A549 (cell line): ENCODE measurements at regions not wholly inside any gene's neighbourhood (a gene's known extent, or its start where the extent isn't known, plus 50 kb on each side); places are given as distances from the start of the nearest gene placed in this dataset.

ENCODE experiments used
- ELK1 ChIP-seq: fragments of 150-350 bp; IDR thresholded peaks from 2 replicates; pipeline ENCODE4 v1.6.1; 2014; ENCODE audit warnings: low read depth, mild to moderate bottlenecking, low read length
- ZFP36 ChIP-seq: fragments of 450-650 bp; IDR thresholded peaks from 2 replicates; pipeline ENCODE4 v1.6.1; 2014; ENCODE audit warnings: borderline replicate concordance; ENCODE audit not compliant: partially characterized antibody
- TF ChIP-seq, protein P1 (sequence below): fragments of >200 bp; sonication (Bioruptor Twin); formaldehyde crosslinking; IDR thresholded peaks from 3 replicates; pipeline ENCODE4 v1.5.1; 2016

DNA sequence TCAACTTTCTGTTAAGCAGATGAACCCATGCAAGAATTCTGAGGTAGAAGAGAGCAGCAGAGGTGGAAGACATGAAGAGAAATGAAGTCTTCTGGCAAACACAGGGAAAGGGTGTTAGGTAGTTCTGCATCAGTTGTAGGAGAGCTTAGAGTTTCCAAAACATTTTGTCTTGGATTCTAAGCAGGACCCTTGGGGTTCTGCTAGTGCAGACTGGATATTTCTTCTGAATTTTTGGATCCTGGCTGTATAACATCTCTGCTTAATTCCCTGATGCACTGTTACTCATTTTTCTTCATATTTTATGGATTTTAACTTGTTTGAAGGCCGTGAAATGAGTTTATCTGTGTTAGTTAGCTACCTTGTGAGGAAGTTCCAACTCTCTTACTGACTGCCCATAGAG, 208.7 kb upstream of the SLC35G4 start:
- TF ChIP-seq, protein P1, sequence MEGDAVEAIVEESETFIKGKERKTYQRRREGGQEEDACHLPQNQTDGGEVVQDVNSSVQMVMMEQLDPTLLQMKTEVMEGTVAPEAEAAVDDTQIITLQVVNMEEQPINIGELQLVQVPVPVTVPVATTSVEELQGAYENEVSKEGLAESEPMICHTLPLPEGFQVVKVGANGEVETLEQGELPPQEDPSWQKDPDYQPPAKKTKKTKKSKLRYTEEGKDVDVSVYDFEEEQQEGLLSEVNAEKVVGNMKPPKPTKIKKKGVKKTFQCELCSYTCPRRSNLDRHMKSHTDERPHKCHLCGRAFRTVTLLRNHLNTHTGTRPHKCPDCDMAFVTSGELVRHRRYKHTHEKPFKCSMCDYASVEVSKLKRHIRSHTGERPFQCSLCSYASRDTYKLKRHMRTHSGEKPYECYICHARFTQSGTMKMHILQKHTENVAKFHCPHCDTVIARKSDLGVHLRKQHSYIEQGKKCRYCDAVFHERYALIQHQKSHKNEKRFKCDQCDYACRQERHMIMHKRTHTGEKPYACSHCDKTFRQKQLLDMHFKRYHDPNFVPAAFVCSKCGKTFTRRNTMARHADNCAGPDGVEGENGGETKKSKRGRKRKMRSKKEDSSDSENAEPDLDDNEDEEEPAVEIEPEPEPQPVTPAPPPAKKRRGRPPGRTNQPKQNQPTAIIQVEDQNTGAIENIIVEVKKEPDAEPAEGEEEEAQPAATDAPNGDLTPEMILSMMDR: no peak
- TF ChIP-seq ELK1: no peak
- no peak for TF ChIP-seq ZFP36
